Panc1 (cell line): ENCODE measurements at regions not wholly inside any gene's neighbourhood (a gene's known extent, or its start where the extent isn't known, plus 50 kb on each side); places are given as distances from the start of the nearest gene placed in this dataset.

Experiments
- CTCF ChIP-seq: fragments of 450-650 bp; IDR thresholded peaks from 2 replicates; pipeline ENCODE4 v1.5.1; 2017; ENCODE audit warnings: mild to moderate bottlenecking
- POLR2AphosphoS5 ChIP-seq: IDR thresholded peaks from 2 replicates; pipeline ENCODE4 v1.6.1; 2012; ENCODE audit warnings: mild to moderate bottlenecking, low read depth, low read length, moderate library complexity
- SIN3A ChIP-seq: IDR thresholded peaks from 2 replicates; pipeline ENCODE4 v1.6.1; 2012; ENCODE audit warnings: low read depth, mild to moderate bottlenecking, low read length, moderate library complexity, borderline replicate concordance; ENCODE audit not compliant: insufficient read depth

GRCh38 chr10:63783882-63784281 lies 262.7 kb downstream of the REEP3 start:
- TF ChIP-seq CTCF (no peak), POLR2AphosphoS5 (no peak), SIN3A (no peak)
